ENCODE measurements at regions not wholly inside any gene's neighbourhood (a gene's known extent, or its start where the extent isn't known, plus 50 kb on each side); places are given as distances from the start of the nearest gene placed in this dataset.

DNA sequence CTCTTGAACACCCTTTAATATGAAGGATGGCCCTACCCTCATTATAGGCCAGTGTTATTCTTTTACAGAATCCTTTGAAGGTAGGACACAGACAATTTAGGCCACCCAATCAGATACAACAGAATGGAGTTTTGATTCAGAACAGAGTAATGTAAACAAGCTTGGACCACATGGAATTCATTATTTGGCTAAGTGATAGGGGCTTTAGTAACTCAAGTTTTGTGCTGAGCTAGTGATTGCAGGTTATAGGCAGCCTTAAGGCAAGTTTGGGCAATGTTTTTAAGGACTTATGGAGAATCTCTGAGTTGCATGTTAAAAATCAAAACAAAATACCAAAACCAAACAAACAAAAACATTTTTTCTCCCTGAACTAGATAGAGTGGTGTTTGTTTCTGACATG is 312.1 kb upstream of the ROBO1 start:
- H3K27me3 ChIP-seq (ENCODE audit: control insufficient read depth, insufficient read depth, low read length): no peaks in the 10 kb centered on the region
- no peaks in the 10 kb centered on the region for H3K36me3 ChIP-seq (ENCODE audit: control insufficient read depth, insufficient read depth, low read length)
- H3K4me3 ChIP-seq (ENCODE audit: low read depth, low read length): no peak overlapping the region
- no peak for DNase-seq (ENCODE audit: low read depth)
- no peak for TF ChIP-seq CTCF (IDR thresholded peaks at IDR 0.05; ENCODE audit: insufficient read depth, low read length, poor library complexity, severe bottlenecking)

- H3K27me3 ChIP-seq (ENCODE audit: control insufficient read depth, insufficient read depth, low read length): no peaks in the 10 kb centered on the region
- H3K4me3 ChIP-seq (ENCODE audit: low read depth, low read length): no peak overlapping the region
- DNase-seq (ENCODE audit: low read depth): no peak
- H3K36me3 ChIP-seq (ENCODE audit: control insufficient read depth, insufficient read depth, low read length): no peaks in the 10 kb centered on the region
- no peak for TF ChIP-seq CTCF (IDR thresholded peaks at IDR 0.05; ENCODE audit: insufficient read depth, low read length, poor library complexity, severe bottlenecking)
Measured at GRCh38 chr3:80068459-80068858, 300.7 kb upstream of the ROBO1 start.

DNA sequence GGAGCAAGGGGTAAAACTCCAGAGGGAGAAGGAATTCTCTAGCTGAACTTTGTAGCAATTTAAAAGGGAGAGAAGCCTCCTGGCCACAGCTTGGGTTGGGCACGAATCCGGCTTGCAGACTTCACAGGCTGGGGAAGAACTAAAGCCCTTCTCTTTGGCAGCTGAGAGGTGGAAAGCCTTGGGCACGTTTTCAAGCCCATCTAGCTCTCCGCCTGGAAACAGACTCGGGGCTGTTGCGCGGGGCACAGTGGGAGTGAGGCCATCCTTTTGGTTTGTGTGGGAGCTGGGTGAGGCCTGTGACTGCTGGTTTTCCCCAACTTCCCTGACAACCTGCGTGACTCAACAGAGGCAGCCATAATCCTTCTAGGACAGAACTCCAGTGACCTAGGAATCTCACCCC is 295.7 kb upstream of the ROBO1 start:
- Histone ChIP-seq H3K4me3 (ENCODE audit: low read depth, low read length) (no peak overlapping the region), H3K36me3 (ENCODE audit: control insufficient read depth, insufficient read depth, low read length) (no peaks in the 10 kb centered on the region), H3K27me3 (ENCODE audit: control insufficient read depth, insufficient read depth, low read length) (no peaks in the 10 kb centered on the region)
- no peak for DNase-seq (ENCODE audit: low read depth)
- TF ChIP-seq CTCF (IDR thresholded peaks at IDR 0.05; ENCODE audit: insufficient read depth, low read length, poor library complexity, severe bottlenecking): no peak

- Histone ChIP-seq H3K4me3 (ENCODE audit: low read depth, low read length) (no peak overlapping the region), H3K27me3 (ENCODE audit: control insufficient read depth, insufficient read depth, low read length) (no peaks in the 10 kb centered on the region), H3K36me3 (ENCODE audit: control insufficient read depth, insufficient read depth, low read length) (no peaks in the 10 kb centered on the region)
- TF ChIP-seq CTCF (IDR thresholded peaks at IDR 0.05; ENCODE audit: insufficient read depth, low read length, poor library complexity, severe bottlenecking): no peak
- no peak for DNase-seq (ENCODE audit: low read depth)
Measured at GRCh38 chr3:80060664-80061063, 292.9 kb upstream of the ROBO1 start.

- DNase-seq (ENCODE audit: low read depth): no peak
- TF ChIP-seq CTCF (IDR thresholded peaks at IDR 0.05; ENCODE audit: insufficient read depth, low read length, poor library complexity, severe bottlenecking): no peak
- H3K36me3 ChIP-seq (ENCODE audit: control insufficient read depth, insufficient read depth, low read length): no peaks in the 10 kb centered on the region
- no peak overlapping the region for H3K4me3 ChIP-seq (ENCODE audit: low read depth, low read length)
- H3K27me3 ChIP-seq (ENCODE audit: control insufficient read depth, insufficient read depth, low read length): no peaks in the 10 kb centered on the region
Measured at GRCh38 chr3:80055306-80055705, 287.5 kb upstream of the ROBO1 start.

- Histone ChIP-seq H3K4me3 (ENCODE audit: low read depth, low read length) (no peak overlapping the region), H3K27me3 (ENCODE audit: control insufficient read depth, insufficient read depth, low read length) (no peaks in the 10 kb centered on the region), H3K36me3 (ENCODE audit: control insufficient read depth, insufficient read depth, low read length) (no peaks in the 10 kb centered on the region)
- no peak for DNase-seq (ENCODE audit: low read depth)
- TF ChIP-seq CTCF (IDR thresholded peaks at IDR 0.05; ENCODE audit: insufficient read depth, low read length, poor library complexity, severe bottlenecking): no peak
Measured at GRCh38 chr3:80052271-80052670, 284.5 kb upstream of the ROBO1 start.

All from kidney epithelial cell (primary cell).